Type B pancreatic cell (in vitro differentiated cells): ENCODE measurements at regions not wholly inside any gene's neighbourhood (a gene's known extent, or its start where the extent isn't known, plus 50 kb on each side); places are given as distances from the start of the nearest gene placed in this dataset.

Source experiments
- DNase-seq: peaks from one replicate; pipeline ENCODE4 v3.0.0; 2021; ENCODE audit warnings: mixed read lengths; ENCODE audit not compliant: unreplicated experiment; ENCODE audit errors: extremely low spot score
- H3K27ac Mint-ChIP-seq: 2 replicates; pipeline ENCODE4 v1.8.0; 2021; ENCODE audit warnings: mild to moderate bottlenecking, mixed read lengths
- H3K27me3 Mint-ChIP-seq: 2 replicates; pipeline ENCODE4 v1.8.0; 2021; ENCODE audit warnings: mixed read lengths
- H3K36me3 Mint-ChIP-seq: 2 replicates; pipeline ENCODE4 v1.8.0; 2021; ENCODE audit warnings: mixed read lengths
- H3K4me1 Mint-ChIP-seq: one replicate; pipeline ENCODE4 v1.8.0; 2021; ENCODE audit warnings: mixed read lengths; ENCODE audit not compliant: unreplicated experiment
- H3K4me3 Mint-ChIP-seq: 2 replicates; pipeline ENCODE4 v1.8.0; 2021; ENCODE audit warnings: mild to moderate bottlenecking, mixed read lengths
- H3K9me3 Mint-ChIP-seq: 2 replicates; pipeline ENCODE4 v1.8.0; 2021; ENCODE audit warnings: mixed read lengths
- CTCF ChIP-seq: fragments of 200-600 bp; sonication (generic); conservative IDR thresholded peaks from 2 replicates; pipeline ENCODE4 v1.5.0; 2021; ENCODE audit warnings: antibody characterized with exemption, mild to moderate bottlenecking

- Mint-ChIP-seq H3K36me3 (no peaks in the 10 kb centered on the region), H3K27me3 (no peaks in the 10 kb centered on the region), H3K4me3 (no peak overlapping the region), H3K27ac (no peak overlapping the region), H3K9me3 (no peaks in the 10 kb centered on the region), H3K4me1 (peaks cover 38% of the 10 kb centered on the region)
- no peak for DNase-seq
- TF ChIP-seq CTCF = no peak
Measured at GRCh38 chr6:44047801-44048200, 79.5 kb downstream of the MRPL14 start.

GRCh38 chr6:44047179-44047546, 80.1 kb downstream of the MRPL14 start:
- Mint-ChIP-seq H3K9me3 (no peaks in the 10 kb centered on the region), H3K36me3 (no peaks in the 10 kb centered on the region), H3K27me3 (no peaks in the 10 kb centered on the region), H3K4me3 (no peak overlapping the region), H3K27ac (no peak overlapping the region), H3K4me1 (peaks cover 32% of the 10 kb centered on the region)
- TF ChIP-seq CTCF = no peak
- DNase-seq = no peak

- Mint-ChIP-seq H3K4me1 (peaks cover 31% of the 10 kb centered on the region), H3K4me3 (no peak overlapping the region), H3K27ac (no peak overlapping the region), H3K36me3 (no peaks in the 10 kb centered on the region), H3K27me3 (no peaks in the 10 kb centered on the region), H3K9me3 (no peaks in the 10 kb centered on the region)
- TF ChIP-seq CTCF = no peak
- no peak for DNase-seq
Measured at GRCh38 chr6:44046516-44047178, 80.6 kb downstream of the MRPL14 start.

GRCh38 chr6:44045672-44046015, 81.6 kb downstream of the MRPL14 start:
- no peaks in the 10 kb centered on the region for H3K36me3 Mint-ChIP-seq
- no peaks in the 10 kb centered on the region for H3K27me3 Mint-ChIP-seq
- H3K9me3 Mint-ChIP-seq = no peaks in the 10 kb centered on the region
- H3K27ac Mint-ChIP-seq = no peak overlapping the region
- H3K4me1 Mint-ChIP-seq = peaks cover 34% of the 10 kb centered on the region
- DNase-seq = no peak
- no peak overlapping the region for H3K4me3 Mint-ChIP-seq
- TF ChIP-seq CTCF = no peak

GRCh38 chr6:44044940-44045671, 82.1 kb downstream of the MRPL14 start:
- no peak for DNase-seq
- H3K4me3 Mint-ChIP-seq = no peak overlapping the region
- no peak overlapping the region for H3K27ac Mint-ChIP-seq
- H3K36me3 Mint-ChIP-seq = no peaks in the 10 kb centered on the region
- H3K9me3 Mint-ChIP-seq = no peaks in the 10 kb centered on the region
- H3K27me3 Mint-ChIP-seq = no peaks in the 10 kb centered on the region
- peaks cover 28% of the 10 kb centered on the region for H3K4me1 Mint-ChIP-seq
- TF ChIP-seq CTCF = no peak
